ENCODE measurements at regions not wholly inside any gene's neighbourhood (a gene's known extent, or its start where the extent isn't known, plus 50 kb on each side); places are given as distances from the start of the nearest gene placed in this dataset.

DNA sequence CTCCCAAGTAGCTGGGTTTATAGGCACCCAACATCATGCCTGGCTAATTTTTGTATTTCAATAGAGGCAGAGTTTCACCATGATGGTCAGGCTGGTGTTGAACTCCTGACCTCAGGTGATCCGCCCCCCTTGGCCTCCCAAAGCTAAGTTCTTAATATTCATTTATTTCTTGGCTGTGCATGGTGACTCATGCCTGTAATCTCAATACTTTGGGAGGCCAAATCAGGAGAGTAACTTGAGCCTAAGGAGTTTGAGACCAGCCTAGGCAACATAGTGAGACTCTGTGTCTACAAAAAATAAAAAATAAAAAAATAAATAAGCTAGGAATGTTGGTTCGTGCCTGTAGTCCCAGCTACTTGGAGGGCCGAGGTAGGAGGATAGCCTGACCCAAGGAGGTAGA, 587.1 kb upstream of the FTMT start:
- TF ChIP-seq, protein P1, sequence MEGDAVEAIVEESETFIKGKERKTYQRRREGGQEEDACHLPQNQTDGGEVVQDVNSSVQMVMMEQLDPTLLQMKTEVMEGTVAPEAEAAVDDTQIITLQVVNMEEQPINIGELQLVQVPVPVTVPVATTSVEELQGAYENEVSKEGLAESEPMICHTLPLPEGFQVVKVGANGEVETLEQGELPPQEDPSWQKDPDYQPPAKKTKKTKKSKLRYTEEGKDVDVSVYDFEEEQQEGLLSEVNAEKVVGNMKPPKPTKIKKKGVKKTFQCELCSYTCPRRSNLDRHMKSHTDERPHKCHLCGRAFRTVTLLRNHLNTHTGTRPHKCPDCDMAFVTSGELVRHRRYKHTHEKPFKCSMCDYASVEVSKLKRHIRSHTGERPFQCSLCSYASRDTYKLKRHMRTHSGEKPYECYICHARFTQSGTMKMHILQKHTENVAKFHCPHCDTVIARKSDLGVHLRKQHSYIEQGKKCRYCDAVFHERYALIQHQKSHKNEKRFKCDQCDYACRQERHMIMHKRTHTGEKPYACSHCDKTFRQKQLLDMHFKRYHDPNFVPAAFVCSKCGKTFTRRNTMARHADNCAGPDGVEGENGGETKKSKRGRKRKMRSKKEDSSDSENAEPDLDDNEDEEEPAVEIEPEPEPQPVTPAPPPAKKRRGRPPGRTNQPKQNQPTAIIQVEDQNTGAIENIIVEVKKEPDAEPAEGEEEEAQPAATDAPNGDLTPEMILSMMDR (IDR thresholded peaks at IDR 0.05): no peak
- no peak for TF ChIP-seq EZH2 (IDR thresholded peaks at IDR 0.05; ENCODE audit: borderline replicate concordance, insufficient read depth, low read depth, low read length, poor library complexity, severe bottlenecking)

Data from B cell (primary cell).